Vagina (tissue), 2 donors: ENCODE measurements at regions not wholly inside any gene's neighbourhood (a gene's known extent, or its start where the extent isn't known, plus 50 kb on each side); places are given as distances from the start of the nearest gene placed in this dataset.

ENCODE experiments used
- POLR2A ChIP-seq, 2 donors: fragments of 450-650 bp; IDR thresholded peaks; one replicate each; pipeline ENCODE4 v1.6.1; 2017; ENCODE audit warnings: antibody characterized with exemption in 2 of 2, mild to moderate bottlenecking in 2 of 2, moderate library complexity in 2 of 2
- POLR2AphosphoS5 ChIP-seq, 2 donors: sonication (generic); formaldehyde crosslinking; IDR thresholded peaks; one replicate each; pipeline ENCODE4 v1.9.0; 2017; ENCODE audit warnings: antibody characterized with exemption in 2 of 2, mild to moderate bottlenecking in 2 of 2, low read depth in 1 of 2; ENCODE audit not compliant: insufficient read depth in 1 of 2
- TF ChIP-seq, protein P1 (sequence below), 3 experiments: fragments of 450-650 bp in 2 of 3; fragments of 200-600 bp in 1 of 3; sonication (generic) in 1 of 3; IDR thresholded peaks; one replicate each; pipeline ENCODE4 v1.5.1; 2017 to 2019; ENCODE audit warnings: antibody characterized with exemption in 3 of 3, mild to moderate bottlenecking in 2 of 3, moderate library complexity in 2 of 3

DNA sequence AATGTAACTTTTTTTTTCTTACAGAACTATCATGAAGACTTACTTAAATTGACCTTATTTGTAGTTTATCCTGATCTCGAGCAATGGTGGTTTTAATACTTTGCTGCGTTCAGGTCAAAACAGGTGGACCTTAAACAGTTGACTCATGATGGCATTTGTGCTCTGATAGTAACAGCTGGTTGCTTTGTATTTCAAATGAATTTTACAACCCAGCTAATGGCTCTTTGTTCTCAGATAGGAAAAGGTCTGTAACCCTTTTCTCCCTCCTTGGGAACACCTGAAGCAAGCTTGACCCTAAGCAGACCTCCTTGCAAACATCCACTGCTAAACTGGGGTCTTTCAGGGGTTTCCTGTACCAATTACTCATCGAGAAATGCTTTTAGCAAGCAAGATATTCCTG lies 79.2 kb downstream of the F11 start:
- TF ChIP-seq POLR2A (IDR thresholded peaks at IDR 0.05) (no peak), POLR2AphosphoS5 (IDR thresholded peaks at IDR 0.05; ENCODE audit: insufficient read depth in 1 of 2, low read depth in 1 of 2) (no peak)
- TF ChIP-seq, protein P1, sequence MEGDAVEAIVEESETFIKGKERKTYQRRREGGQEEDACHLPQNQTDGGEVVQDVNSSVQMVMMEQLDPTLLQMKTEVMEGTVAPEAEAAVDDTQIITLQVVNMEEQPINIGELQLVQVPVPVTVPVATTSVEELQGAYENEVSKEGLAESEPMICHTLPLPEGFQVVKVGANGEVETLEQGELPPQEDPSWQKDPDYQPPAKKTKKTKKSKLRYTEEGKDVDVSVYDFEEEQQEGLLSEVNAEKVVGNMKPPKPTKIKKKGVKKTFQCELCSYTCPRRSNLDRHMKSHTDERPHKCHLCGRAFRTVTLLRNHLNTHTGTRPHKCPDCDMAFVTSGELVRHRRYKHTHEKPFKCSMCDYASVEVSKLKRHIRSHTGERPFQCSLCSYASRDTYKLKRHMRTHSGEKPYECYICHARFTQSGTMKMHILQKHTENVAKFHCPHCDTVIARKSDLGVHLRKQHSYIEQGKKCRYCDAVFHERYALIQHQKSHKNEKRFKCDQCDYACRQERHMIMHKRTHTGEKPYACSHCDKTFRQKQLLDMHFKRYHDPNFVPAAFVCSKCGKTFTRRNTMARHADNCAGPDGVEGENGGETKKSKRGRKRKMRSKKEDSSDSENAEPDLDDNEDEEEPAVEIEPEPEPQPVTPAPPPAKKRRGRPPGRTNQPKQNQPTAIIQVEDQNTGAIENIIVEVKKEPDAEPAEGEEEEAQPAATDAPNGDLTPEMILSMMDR (IDR thresholded peaks at IDR 0.05): no peak
